ENCODE measurements at regions not wholly inside any gene's neighbourhood (a gene's known extent, or its start where the extent isn't known, plus 50 kb on each side); places are given as distances from the start of the nearest gene placed in this dataset.

GRCh38 chr15:100783760-100784492 is 95.7 kb upstream of the ALDH1A3 start:
- DNase-seq = no peak

GRCh38 chr15:100784493-100785180 is 95.0 kb upstream of the ALDH1A3 start:
- no peak for DNase-seq

GRCh38 chr15:100785181-100786138 is 94.2 kb upstream of the ALDH1A3 start:
- DNase-seq = no peak

GRCh38 chr15:100786139-100786531 is 93.5 kb upstream of the ALDH1A3 start:
- no peak for DNase-seq

GRCh38 chr15:100786901-100787566 is 92.6 kb upstream of the ALDH1A3 start:
- DNase-seq = no peak

GRCh38 chr15:100787567-100788417 is 91.8 kb upstream of the ALDH1A3 start:
- no peak for DNase-seq

GRCh38 chr15:100788418-100789105 is 91.1 kb upstream of the ALDH1A3 start:
- DNase-seq = no peak

GRCh38 chr15:100790786-100791265 is 88.8 kb upstream of the ALDH1A3 start:
- no peak for DNase-seq

GRCh38 chr15:100794008-100794407 is 85.6 kb upstream of the ALDH1A3 start:
- no peak for DNase-seq

GRCh38 chr15:100801256-100801900 is 78.3 kb upstream of the ALDH1A3 start:
- DNase-seq = no peak

- no peak for DNase-seq
These were observed 77.0 kb upstream of the ALDH1A3 start for GRCh38 chr15:100802421-100803170.

- DNase-seq = no peak
These were observed 76.5 kb upstream of the ALDH1A3 start for GRCh38 chr15:100803171-100803440.

- DNase-seq = no peak
These were observed 73.5 kb upstream of the ALDH1A3 start for GRCh38 chr15:100806157-100806556.

- DNase-seq = no peak
These were observed 72.6 kb upstream of the ALDH1A3 start for GRCh38 chr15:100807028-100807427.

- no peak for DNase-seq
These were observed 70.9 kb upstream of the ALDH1A3 start for GRCh38 chr15:100808691-100809090.

GRCh38 chr15:100809151-100809550 is 70.5 kb upstream of the ALDH1A3 start:
- no peak for DNase-seq

GRCh38 chr15:100809587-100809986 is 70.0 kb upstream of the ALDH1A3 start:
- DNase-seq = no peak

GRCh38 chr15:100810229-100810628 is 69.4 kb upstream of the ALDH1A3 start:
- no peak for DNase-seq

GRCh38 chr15:100810831-100811230 is 68.8 kb upstream of the ALDH1A3 start:
- no peak for DNase-seq

GRCh38 chr15:100812802-100813201 is 66.8 kb upstream of the ALDH1A3 start:
- DNase-seq = no peak
